ENCODE measurements at regions not wholly inside any gene's neighbourhood (a gene's known extent, or its start where the extent isn't known, plus 50 kb on each side); places are given as distances from the start of the nearest gene placed in this dataset.

DNA sequence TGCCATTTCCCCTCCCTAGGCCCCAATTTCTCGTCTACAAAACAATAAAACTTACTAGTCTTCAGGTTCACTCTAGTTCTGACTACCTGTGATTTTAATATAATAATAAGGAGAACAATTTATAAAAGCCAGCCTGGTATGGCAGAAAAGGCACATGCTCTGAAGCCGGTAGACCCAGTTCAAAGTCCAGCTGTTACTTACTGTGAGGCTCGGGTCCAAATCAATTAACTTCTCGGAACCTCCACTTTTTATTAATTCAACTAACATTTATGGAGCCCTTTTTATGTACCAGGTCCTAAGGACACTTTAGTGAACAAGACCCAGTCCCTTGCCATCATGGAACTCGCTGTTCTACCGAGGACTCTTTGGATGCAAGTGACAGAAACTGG lies 53.8 kb upstream of the SMAD3 start:
- no peak overlapping the region; the same call in 1 of the 2 replicates for H3K18ac ChIP-seq (ENCODE audit: low read depth, low read length)
- no peak overlapping the region for H3K9ac ChIP-seq (ENCODE audit: low read depth, low read length)
- ATAC-seq (ENCODE audit: low read depth) = no peak
- H2BK5ac ChIP-seq (ENCODE audit: low read depth, low read length, poor library complexity, severe bottlenecking) = no peak overlapping the region
- H2AK5ac ChIP-seq (ENCODE audit: low read depth, low read length) = peak overlapping the region; percentile 29; the same call in 1 of the 2 replicates
- dilution Hi-C loops (cut with HindIII; ENCODE audit: low sequenced_read_pairs, unreplicated experiment) (no loop called here), intact Hi-C loops (cut with micrococcal nuclease) (no loop called here), in situ Hi-C loops (cut with MboI; ENCODE audit: low sequenced_read_pairs) (no loop called here)
- no peak for DNase-seq
- no TSS peak for BruUV-seq (replicated peaks)
- no peaks in the 10 kb centered on the region for H4K20me1 ChIP-seq (ENCODE audit: insufficient read depth, low read length)
- H3K4ac ChIP-seq (ENCODE audit: low read depth, low read length) = no peak overlapping the region
- H2BK120ac ChIP-seq (ENCODE audit: low read depth, low read length) = 0 out of 2 replicates have a peak overlapping the region, but pooled peaks have one; percentile 2
- no peak overlapping the region for H2AFZ ChIP-seq (replicated peaks; ENCODE audit: low read length, poor library complexity)
- no peak overlapping the region for H3K4me2 ChIP-seq (ENCODE audit: low read depth, low read length)
- H2BK15ac ChIP-seq (ENCODE audit: low read depth, low read length) = peak overlapping the region; percentile 59; the same call in 2 of the 3 replicates
- H4K5ac ChIP-seq (ENCODE audit: low read depth, low read length) = no peak overlapping the region
- peaks cover 13% of the 10 kb centered on the region for H3K4me1 ChIP-seq (ENCODE audit: control insufficient read depth, insufficient read depth, low read length)
- ChIA-PET CTCF (no interaction called here), POLR2A (ENCODE audit: unreplicated experiment) (no interaction called here)
- no peak overlapping the region for H3K27ac ChIP-seq (ENCODE audit: insufficient read depth, low read length)
- H3K36me3 ChIP-seq (ENCODE audit: control insufficient read depth, insufficient read depth, low read length) = no peaks in the 10 kb centered on the region
- no peak overlapping the region for H2AK9ac ChIP-seq (replicated peaks; ENCODE audit: low read depth, low read length, poor library complexity)
- H4K91ac ChIP-seq (ENCODE audit: insufficient read depth, low read depth, low read length) = no peak overlapping the region
- no peaks in the 10 kb centered on the region for H3K9me3 ChIP-seq (ENCODE audit: control insufficient read depth, insufficient read depth, low read length)
- TF ChIP-seq SMC3 (IDR thresholded peaks at IDR 0.05; ENCODE audit: low read depth, low read length) (no peak), MXI1 (IDR thresholded peaks at IDR 0.05; ENCODE audit: borderline replicate concordance, low read depth, low read length) (no peak), CHD1 (IDR thresholded peaks at IDR 0.05; ENCODE audit: low read depth, low read length) (no peak), CEBPB (IDR thresholded peaks at IDR 0.05; ENCODE audit: low read depth, low read length) (no peak), POLR2A (IDR thresholded peaks at IDR 0.05; ENCODE audit: low read depth, low read length) (no peak), MAFK (IDR thresholded peaks at IDR 0.05; ENCODE audit: low read depth, low read length) (no peak), NFE2L2 (IDR thresholded peaks at IDR 0.05; ENCODE audit: low read depth, low read length) (no peak), RFX5 (IDR thresholded peaks at IDR 0.05; ENCODE audit: low read depth, low read length) (no peak), USF2 (IDR thresholded peaks at IDR 0.05; ENCODE audit: low read depth, low read length) (no peak), FOS (IDR thresholded peaks at IDR 0.05; ENCODE audit: low read depth, low read length) (no peak), RCOR1 (IDR thresholded peaks at IDR 0.05; ENCODE audit: insufficient replicate concordance, low read length) (no peak), RAD21 (IDR thresholded peaks at IDR 0.05; ENCODE audit: low read length) (no peak), MAZ (IDR thresholded peaks at IDR 0.05; ENCODE audit: borderline replicate concordance, low read depth, low read length) (no peak), BHLHE40 (IDR thresholded peaks at IDR 0.05; ENCODE audit: low read depth, low read length) (no peak)
- TF ChIP-seq, protein P1, sequence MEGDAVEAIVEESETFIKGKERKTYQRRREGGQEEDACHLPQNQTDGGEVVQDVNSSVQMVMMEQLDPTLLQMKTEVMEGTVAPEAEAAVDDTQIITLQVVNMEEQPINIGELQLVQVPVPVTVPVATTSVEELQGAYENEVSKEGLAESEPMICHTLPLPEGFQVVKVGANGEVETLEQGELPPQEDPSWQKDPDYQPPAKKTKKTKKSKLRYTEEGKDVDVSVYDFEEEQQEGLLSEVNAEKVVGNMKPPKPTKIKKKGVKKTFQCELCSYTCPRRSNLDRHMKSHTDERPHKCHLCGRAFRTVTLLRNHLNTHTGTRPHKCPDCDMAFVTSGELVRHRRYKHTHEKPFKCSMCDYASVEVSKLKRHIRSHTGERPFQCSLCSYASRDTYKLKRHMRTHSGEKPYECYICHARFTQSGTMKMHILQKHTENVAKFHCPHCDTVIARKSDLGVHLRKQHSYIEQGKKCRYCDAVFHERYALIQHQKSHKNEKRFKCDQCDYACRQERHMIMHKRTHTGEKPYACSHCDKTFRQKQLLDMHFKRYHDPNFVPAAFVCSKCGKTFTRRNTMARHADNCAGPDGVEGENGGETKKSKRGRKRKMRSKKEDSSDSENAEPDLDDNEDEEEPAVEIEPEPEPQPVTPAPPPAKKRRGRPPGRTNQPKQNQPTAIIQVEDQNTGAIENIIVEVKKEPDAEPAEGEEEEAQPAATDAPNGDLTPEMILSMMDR (conservative IDR thresholded peaks at IDR 0.05; ENCODE audit: low read depth, low read length) = no peak
- TF ChIP-seq, protein P2, sequence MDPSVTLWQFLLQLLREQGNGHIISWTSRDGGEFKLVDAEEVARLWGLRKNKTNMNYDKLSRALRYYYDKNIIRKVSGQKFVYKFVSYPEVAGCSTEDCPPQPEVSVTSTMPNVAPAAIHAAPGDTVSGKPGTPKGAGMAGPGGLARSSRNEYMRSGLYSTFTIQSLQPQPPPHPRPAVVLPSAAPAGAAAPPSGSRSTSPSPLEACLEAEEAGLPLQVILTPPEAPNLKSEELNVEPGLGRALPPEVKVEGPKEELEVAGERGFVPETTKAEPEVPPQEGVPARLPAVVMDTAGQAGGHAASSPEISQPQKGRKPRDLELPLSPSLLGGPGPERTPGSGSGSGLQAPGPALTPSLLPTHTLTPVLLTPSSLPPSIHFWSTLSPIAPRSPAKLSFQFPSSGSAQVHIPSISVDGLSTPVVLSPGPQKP (IDR thresholded peaks at IDR 0.05; ENCODE audit: borderline replicate concordance, low read depth, low read length) = no peak
- no peak overlapping the region for H4K8ac ChIP-seq (ENCODE audit: low read depth in 2 of 2, low read length in 2 of 2)
- H3K56ac ChIP-seq (ENCODE audit: extremely low read depth, insufficient read depth, low read length) = no peak overlapping the region
- no peaks in the 10 kb centered on the region for H3K27me3 ChIP-seq (ENCODE audit: control insufficient read depth, insufficient read depth, low read length)
- H3K9me1 ChIP-seq (ENCODE audit: insufficient read depth, low read length) = peaks cover 12% of the 10 kb centered on the region
- H2BK20ac ChIP-seq (ENCODE audit: low read depth, low read length) = peak overlapping the region; percentile 4; the same call in 1 of the 2 replicates
- 0 out of 2 replicates have a peak overlapping the region, but pooled peaks have one; percentile 8 for H3K23ac ChIP-seq (ENCODE audit: low read depth, low read length)
- no peaks in the 10 kb centered on the region; a peak in 1 of 4 replicates for H3K79me1 ChIP-seq (ENCODE audit: low read depth in 1 of 2, low read length in 2 of 2)
- H3K4me3 ChIP-seq (ENCODE audit: insufficient read depth, low read depth, low read length) = no peak overlapping the region
- H3K14ac ChIP-seq (replicated peaks; ENCODE audit: low read depth, low read length) = peak overlapping the region; percentile 51
- 81% methylated on average over 5 of the region's 6 CpGs; no CpG with 5 or more reads in 1 of the 2 experiments for WGBS, 2 experiments (ENCODE audit: extremely low coverage in 2 of 2, insufficient read length in 1 of 2)
